H7 (cell line): ENCODE measurements at regions not wholly inside any gene's neighbourhood (a gene's known extent, or its start where the extent isn't known, plus 50 kb on each side); places are given as distances from the start of the nearest gene placed in this dataset.

ENCODE experiments used
- DNase-seq: peaks from one replicate; pipeline ENCODE4 v3.0.0; 2012
- H3K27me3 ChIP-seq: 2 replicates; pipeline ENCODE4 v1.6.0; 2011; ENCODE audit warnings: mild to moderate bottlenecking, low read length; ENCODE audit not compliant: control insufficient read depth, insufficient read depth
- H3K36me3 ChIP-seq: replicated peaks from 2 replicates; pipeline ENCODE4 v1.5.1; 2011; ENCODE audit warnings: low read length; ENCODE audit not compliant: control insufficient read depth, insufficient read depth
- H3K4me3 ChIP-seq: 2 replicates; pipeline ENCODE4 v1.5.1; 2011; ENCODE audit warnings: low read depth, mild to moderate bottlenecking, control low read depth, low read length, moderate library complexity; ENCODE audit not compliant: insufficient read depth

GRCh38 chr4:29240641-29241040 lies 1479.5 kb upstream of the PCDH7 start:
- no peaks in the 10 kb centered on the region for H3K27me3 ChIP-seq
- no peak for DNase-seq
- H3K4me3 ChIP-seq, result no peak overlapping the region
- H3K36me3 ChIP-seq, result no peaks in the 10 kb centered on the region

- no peak for DNase-seq
- no peaks in the 10 kb centered on the region for H3K27me3 ChIP-seq
Observed at GRCh38 chr4:29243054-29243453, 1477.1 kb upstream of the PCDH7 start.

GRCh38 chr4:29243851-29244250 lies 1476.3 kb upstream of the PCDH7 start:
- Histone ChIP-seq H3K36me3 (no peaks in the 10 kb centered on the region), H3K27me3 (no peaks in the 10 kb centered on the region)
- no peak for DNase-seq

More at GRCh38 chr4:29243054-29243453, 1477.1 kb upstream of the PCDH7 start:
- Histone ChIP-seq H3K36me3 (no peaks in the 10 kb centered on the region), H3K4me3 (no peak overlapping the region)

GRCh38 chr4:29259556-29259955 lies 1460.6 kb upstream of the PCDH7 start:
- DNase-seq, result no peak
- Histone ChIP-seq H3K36me3 (no peaks in the 10 kb centered on the region), H3K4me3 (no peak overlapping the region), H3K27me3 (no peaks in the 10 kb centered on the region)

More at GRCh38 chr4:29243851-29244250, 1476.3 kb upstream of the PCDH7 start:
- no peak overlapping the region for H3K4me3 ChIP-seq

- no peaks in the 10 kb centered on the region for H3K36me3 ChIP-seq
- no peak overlapping the region for H3K4me3 ChIP-seq
- no peaks in the 10 kb centered on the region for H3K27me3 ChIP-seq
- DNase-seq, result no peak
Observed at GRCh38 chr4:29262986-29263385, 1457.2 kb upstream of the PCDH7 start.

- H3K36me3 ChIP-seq, result no peaks in the 10 kb centered on the region
- no peaks in the 10 kb centered on the region for H3K27me3 ChIP-seq
- DNase-seq, result no peak
- H3K4me3 ChIP-seq, result no peak overlapping the region
Observed at GRCh38 chr4:29276150-29276549, 1444.0 kb upstream of the PCDH7 start.

- Histone ChIP-seq H3K36me3 (no peaks in the 10 kb centered on the region), H3K27me3 (no peaks in the 10 kb centered on the region), H3K4me3 (no peak overlapping the region)
- DNase-seq, result no peak
Observed at GRCh38 chr4:29277381-29277780, 1442.8 kb upstream of the PCDH7 start.

GRCh38 chr4:29278585-29278984 lies 1441.6 kb upstream of the PCDH7 start:
- no peaks in the 10 kb centered on the region for H3K36me3 ChIP-seq
- DNase-seq, result no peak
- no peak overlapping the region for H3K4me3 ChIP-seq
- H3K27me3 ChIP-seq, result no peaks in the 10 kb centered on the region

- Histone ChIP-seq H3K4me3 (no peak overlapping the region), H3K36me3 (no peaks in the 10 kb centered on the region), H3K27me3 (no peaks in the 10 kb centered on the region)
- DNase-seq, result no peak
Observed at GRCh38 chr4:29289118-29289517, 1431.1 kb upstream of the PCDH7 start.

- no peak overlapping the region for H3K4me3 ChIP-seq
- no peaks in the 10 kb centered on the region for H3K27me3 ChIP-seq
- no peaks in the 10 kb centered on the region for H3K36me3 ChIP-seq
- no peak for DNase-seq
Observed at GRCh38 chr4:29295280-29295679, 1424.9 kb upstream of the PCDH7 start.

- H3K27me3 ChIP-seq, result no peaks in the 10 kb centered on the region
- H3K4me3 ChIP-seq, result no peak overlapping the region
- DNase-seq, result no peak
- H3K36me3 ChIP-seq, result no peaks in the 10 kb centered on the region
Observed at GRCh38 chr4:29304595-29304994, 1415.6 kb upstream of the PCDH7 start.

GRCh38 chr4:29307256-29307655 lies 1412.9 kb upstream of the PCDH7 start:
- Histone ChIP-seq H3K4me3 (no peak overlapping the region), H3K36me3 (no peaks in the 10 kb centered on the region), H3K27me3 (no peaks in the 10 kb centered on the region)
- DNase-seq, result no peak

- H3K36me3 ChIP-seq, result no peaks in the 10 kb centered on the region
Observed at GRCh38 chr4:29307755-29308154, 1412.4 kb upstream of the PCDH7 start.

GRCh38 chr4:29309050-29309449 lies 1411.1 kb upstream of the PCDH7 start:
- Histone ChIP-seq H3K27me3 (no peaks in the 10 kb centered on the region), H3K4me3 (no peak overlapping the region), H3K36me3 (no peaks in the 10 kb centered on the region)
- no peak for DNase-seq

More at GRCh38 chr4:29307755-29308154, 1412.4 kb upstream of the PCDH7 start:
- DNase-seq, result no peak
- Histone ChIP-seq H3K4me3 (no peak overlapping the region), H3K27me3 (no peaks in the 10 kb centered on the region)

GRCh38 chr4:29310252-29310651 lies 1409.9 kb upstream of the PCDH7 start:
- no peaks in the 10 kb centered on the region for H3K27me3 ChIP-seq
- H3K36me3 ChIP-seq, result no peaks in the 10 kb centered on the region
- no peak overlapping the region for H3K4me3 ChIP-seq
- DNase-seq, result no peak

- Histone ChIP-seq H3K4me3 (no peak overlapping the region), H3K27me3 (no peaks in the 10 kb centered on the region), H3K36me3 (no peaks in the 10 kb centered on the region)
- DNase-seq, result no peak
Observed at GRCh38 chr4:29311247-29311646, 1408.9 kb upstream of the PCDH7 start.
